ENCODE measurements at regions not wholly inside any gene's neighbourhood (a gene's known extent, or its start where the extent isn't known, plus 50 kb on each side); places are given as distances from the start of the nearest gene placed in this dataset.

- no peaks in the 10 kb centered on the region for H3K27me3 ChIP-seq
- no peaks in the 10 kb centered on the region for H3K9me3 ChIP-seq
- no peak overlapping the region for H3K4me3 ChIP-seq
- H3K27ac ChIP-seq = no peak overlapping the region
- peaks cover 0 to 1% of the 10 kb centered on the region in 2 donors for H3K4me1 ChIP-seq
- intact Hi-C loops (cut with DNase I) = no loop called here
- no peaks in the 10 kb centered on the region for H3K36me3 ChIP-seq
- TF ChIP-seq CTCF (IDR thresholded peaks at IDR 0.05) = no peak
- no peak for DNase-seq (ENCODE audit: low spot score in 2 of 2)
Measured at GRCh38 chr15:31250033-31250432, 76.6 kb upstream of the KLF13 start.

- intact Hi-C loops (cut with DNase I) = no loop called here
- no peak overlapping the region for H3K27ac ChIP-seq
- DNase-seq (ENCODE audit: low spot score in 2 of 2) = no peak
- TF ChIP-seq CTCF (IDR thresholded peaks at IDR 0.05) = no peak
- H3K27me3 ChIP-seq = no peaks in the 10 kb centered on the region
- no peaks in the 10 kb centered on the region for H3K36me3 ChIP-seq
- no peak overlapping the region for H3K4me3 ChIP-seq
- H3K9me3 ChIP-seq = no peaks in the 10 kb centered on the region
- H3K4me1 ChIP-seq = peaks cover 0 to 6% of the 10 kb centered on the region in 2 donors
Measured at GRCh38 chr15:31251165-31251564, 75.5 kb upstream of the KLF13 start.

GRCh38 chr15:31252171-31252785 is 74.4 kb upstream of the KLF13 start:
- H3K9me3 ChIP-seq = no peaks in the 10 kb centered on the region
- TF ChIP-seq CTCF (IDR thresholded peaks at IDR 0.05) = no peak
- no peak for DNase-seq (ENCODE audit: low spot score in 2 of 2)
- no peaks in the 10 kb centered on the region for H3K36me3 ChIP-seq
- no peaks in the 10 kb centered on the region for H3K27me3 ChIP-seq
- H3K4me3 ChIP-seq = no peak overlapping the region
- intact Hi-C loops (cut with DNase I) = no loop called here
- no peak overlapping the region for H3K27ac ChIP-seq
- H3K4me1 ChIP-seq = peaks cover 0 to 6% of the 10 kb centered on the region in 2 donors

- intact Hi-C loops (cut with DNase I) = no loop called here
- TF ChIP-seq CTCF (IDR thresholded peaks at IDR 0.05) = no peak
- DNase-seq (ENCODE audit: low spot score in 2 of 2) = no peak
Measured at GRCh38 chr15:31254431-31255175, 72.0 kb upstream of the KLF13 start.

GRCh38 chr15:31255176-31255510 is 71.5 kb upstream of the KLF13 start:
- Histone ChIP-seq H3K27me3 (no peaks in the 10 kb centered on the region), H3K27ac (no peak overlapping the region), H3K4me1 (peaks cover 0 to 6% of the 10 kb centered on the region in 2 donors), H3K36me3 (no peaks in the 10 kb centered on the region), H3K4me3 (no peak overlapping the region), H3K9me3 (no peaks in the 10 kb centered on the region)
- intact Hi-C loops (cut with DNase I) = no loop called here
- TF ChIP-seq CTCF (IDR thresholded peaks at IDR 0.05) = no peak
- no peak for DNase-seq (ENCODE audit: low spot score in 2 of 2)

More at GRCh38 chr15:31254431-31255175, 72.0 kb upstream of the KLF13 start:
- H3K4me3 ChIP-seq = no peak overlapping the region
- no peak overlapping the region for H3K27ac ChIP-seq
- peaks cover 0 to 6% of the 10 kb centered on the region in 2 donors for H3K4me1 ChIP-seq
- no peaks in the 10 kb centered on the region for H3K27me3 ChIP-seq
- H3K9me3 ChIP-seq = no peaks in the 10 kb centered on the region
- no peaks in the 10 kb centered on the region for H3K36me3 ChIP-seq

Measured in ascending aorta (tissue), 2 donors.